GM04504 (cell line): ENCODE measurements at regions not wholly inside any gene's neighbourhood (a gene's known extent, or its start where the extent isn't known, plus 50 kb on each side); places are given as distances from the start of the nearest gene placed in this dataset.
"Not testable (repeated sequence)": the region's sequence is repeated elsewhere in the genome, so short reads cannot be mapped to it uniquely, and the experiment has no call there.

Experiments used
- DNase-seq: peaks from one replicate; pipeline ENCODE4 v3.0.0-alpha.2; 2012; ENCODE audit warnings: low read depth

- DNase-seq: no peak
Measured at GRCh38 chr4:159941076-159941475, 838.2 kb downstream of the RAPGEF2 start.

- no peak for DNase-seq
Measured at GRCh38 chr4:159944477-159944876, 841.6 kb downstream of the RAPGEF2 start.

- peak; percentile 21 for DNase-seq
Measured at GRCh38 chr4:159946983-159947615, 844.2 kb downstream of the RAPGEF2 start.

- DNase-seq: no peak
Measured at GRCh38 chr4:159950707-159951106, 847.8 kb downstream of the RAPGEF2 start.

GRCh38 chr4:159966746-159967145 lies 863.9 kb downstream of the RAPGEF2 start:
- no peak for DNase-seq

- not testable (repeated sequence) for DNase-seq
Measured at GRCh38 chr4:159976871-159977482, 874.1 kb downstream of the RAPGEF2 start.

- DNase-seq: no peak
Measured at GRCh38 chr4:159977907-159978617, 875.2 kb downstream of the RAPGEF2 start.

- no peak for DNase-seq
Measured at GRCh38 chr4:159979351-159979750, 876.5 kb downstream of the RAPGEF2 start.

- no peak for DNase-seq
Measured at GRCh38 chr4:159979953-159980352, 877.1 kb downstream of the RAPGEF2 start.

- no peak for DNase-seq
Measured at GRCh38 chr4:159980826-159981468, 878.1 kb downstream of the RAPGEF2 start.

- no peak for DNase-seq
Measured at GRCh38 chr4:159981469-159981856, 878.6 kb downstream of the RAPGEF2 start.

GRCh38 chr4:159983082-159983481 lies 880.2 kb downstream of the RAPGEF2 start:
- no peak for DNase-seq

- DNase-seq: no peak
Measured at GRCh38 chr4:160009656-160010493, 907.0 kb downstream of the RAPGEF2 start.

GRCh38 chr4:160019936-160020335 lies 917.1 kb downstream of the RAPGEF2 start:
- no peak for DNase-seq

GRCh38 chr4:160020804-160021203 lies 917.9 kb downstream of the RAPGEF2 start:
- no peak for DNase-seq

GRCh38 chr4:160021870-160022269 lies 919.0 kb downstream of the RAPGEF2 start:
- no peak for DNase-seq

- no peak for DNase-seq
Measured at GRCh38 chr4:160026721-160027120, 923.8 kb downstream of the RAPGEF2 start.

GRCh38 chr4:160034501-160034900 lies 931.6 kb downstream of the RAPGEF2 start:
- DNase-seq: no peak

- no peak for DNase-seq
Measured at GRCh38 chr4:160038615-160039014, 935.7 kb downstream of the RAPGEF2 start.

GRCh38 chr4:160044693-160045092 lies 941.8 kb downstream of the RAPGEF2 start:
- DNase-seq: no peak

GRCh38 chr4:160082432-160083207 lies 979.7 kb downstream of the RAPGEF2 start:
- DNase-seq: no peak
